ENCODE measurements at regions not wholly inside any gene's neighbourhood (a gene's known extent, or its start where the extent isn't known, plus 50 kb on each side); places are given as distances from the start of the nearest gene placed in this dataset.

DNA sequence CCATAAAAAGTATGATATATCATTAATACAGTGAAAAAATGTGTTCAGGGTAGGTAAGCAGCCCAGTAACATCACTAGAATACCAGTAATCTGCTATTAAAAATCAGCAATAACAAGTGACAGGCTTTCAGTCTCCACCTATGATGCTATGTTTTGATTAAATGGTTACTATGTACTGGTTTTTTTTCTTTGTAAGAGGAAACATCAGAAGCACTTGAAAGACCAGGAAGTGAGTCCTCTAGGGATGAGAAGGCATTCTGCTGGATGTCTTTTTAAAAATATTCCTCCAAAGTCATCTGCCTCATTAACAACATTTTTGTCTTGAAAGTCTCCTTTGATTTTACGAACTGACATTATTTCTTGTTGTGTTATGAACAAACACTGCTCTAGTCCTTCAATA, 136.0 kb upstream of the FAM98A start:
- TF ChIP-seq POLR2AphosphoS5 (IDR thresholded peaks at IDR 0.05; ENCODE audit: low read depth, low read length) = no peak
- no peak for TF ChIP-seq POLR2A (IDR thresholded peaks at IDR 0.05; ENCODE audit: control extremely low read depth in 1 of 2, low read depth in 2 of 2, low read length in 2 of 2)
- TF ChIP-seq TBP (IDR thresholded peaks at IDR 0.05; ENCODE audit: low read depth, low read length) = no peak
- no peak for TF ChIP-seq CTCF (IDR thresholded peaks at IDR 0.05; ENCODE audit: control extremely low read depth in 1 of 3, insufficient read depth in 1 of 3, low read depth in 1 of 3, low read length in 3 of 3)
- no peak for TF ChIP-seq RFX5 (IDR thresholded peaks at IDR 0.05; ENCODE audit: borderline replicate concordance, low read depth, low read length)
- no peak for TF ChIP-seq FOSL1 (IDR thresholded peaks at IDR 0.05; ENCODE audit: insufficient read depth, low read depth, low read length)
- no peak for TF ChIP-seq BCL11A (IDR thresholded peaks at IDR 0.05; ENCODE audit: low read depth in 2 of 2, low read length in 2 of 2)

Data from H1 (cell line).